GM06990 (cell line): ENCODE measurements at regions not wholly inside any gene's neighbourhood (a gene's known extent, or its start where the extent isn't known, plus 50 kb on each side); places are given as distances from the start of the nearest gene placed in this dataset.

Experiments used
- DNase-seq: peaks from one replicate; pipeline ENCODE4 v3.0.0-alpha.2; 2011; ENCODE audit not compliant: insufficient read length; ENCODE audit errors: extremely low read depth
- H3K27me3 ChIP-seq: replicated peaks from 2 replicates; pipeline ENCODE4 v1.6.0; 2011; ENCODE audit warnings: low read length; ENCODE audit not compliant: control insufficient read depth, insufficient read depth
- H3K36me3 ChIP-seq: 2 replicates; pipeline ENCODE4 v1.5.1; 2011; ENCODE audit warnings: low read length; ENCODE audit not compliant: control insufficient read depth, insufficient read depth
- H3K4me3 ChIP-seq: replicated peaks from 2 replicates; pipeline ENCODE4 v1.5.1; 2011; ENCODE audit warnings: low read depth, mild to moderate bottlenecking, control low read depth, low read length
- TF ChIP-seq, protein P1 (sequence below): IDR thresholded peaks from 2 replicates; pipeline ENCODE4 v1.5.1; 2011; ENCODE audit warnings: low read length, control low read depth, mild to moderate bottlenecking, inconsistent platforms; ENCODE audit not compliant: insufficient read depth, poor library complexity, severe bottlenecking

DNA sequence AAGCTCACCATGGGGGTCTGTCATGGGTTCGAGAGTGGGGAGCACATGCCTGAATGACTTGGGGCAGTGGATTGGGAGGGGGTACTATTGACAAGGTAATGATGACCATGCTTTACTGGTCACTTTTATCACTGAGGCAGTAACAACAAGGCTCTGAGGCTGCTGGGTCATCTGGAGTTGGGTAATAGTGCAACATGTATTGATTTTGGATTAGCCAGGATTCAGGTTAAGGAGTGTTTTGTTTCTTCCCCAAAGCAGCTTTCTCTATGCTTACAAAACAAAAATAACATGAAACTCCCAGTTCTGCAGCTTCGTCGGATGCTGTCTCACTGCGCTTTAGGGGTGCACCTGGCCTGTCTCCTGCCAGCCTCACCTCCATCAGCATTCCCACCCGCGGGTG is 155.3 kb downstream of the GADD45G start:
- Histone ChIP-seq H3K27me3 (peaks cover 3% of the 10 kb centered on the region), H3K36me3 (no peaks in the 10 kb centered on the region), H3K4me3 (no peak overlapping the region)
- TF ChIP-seq, protein P1, sequence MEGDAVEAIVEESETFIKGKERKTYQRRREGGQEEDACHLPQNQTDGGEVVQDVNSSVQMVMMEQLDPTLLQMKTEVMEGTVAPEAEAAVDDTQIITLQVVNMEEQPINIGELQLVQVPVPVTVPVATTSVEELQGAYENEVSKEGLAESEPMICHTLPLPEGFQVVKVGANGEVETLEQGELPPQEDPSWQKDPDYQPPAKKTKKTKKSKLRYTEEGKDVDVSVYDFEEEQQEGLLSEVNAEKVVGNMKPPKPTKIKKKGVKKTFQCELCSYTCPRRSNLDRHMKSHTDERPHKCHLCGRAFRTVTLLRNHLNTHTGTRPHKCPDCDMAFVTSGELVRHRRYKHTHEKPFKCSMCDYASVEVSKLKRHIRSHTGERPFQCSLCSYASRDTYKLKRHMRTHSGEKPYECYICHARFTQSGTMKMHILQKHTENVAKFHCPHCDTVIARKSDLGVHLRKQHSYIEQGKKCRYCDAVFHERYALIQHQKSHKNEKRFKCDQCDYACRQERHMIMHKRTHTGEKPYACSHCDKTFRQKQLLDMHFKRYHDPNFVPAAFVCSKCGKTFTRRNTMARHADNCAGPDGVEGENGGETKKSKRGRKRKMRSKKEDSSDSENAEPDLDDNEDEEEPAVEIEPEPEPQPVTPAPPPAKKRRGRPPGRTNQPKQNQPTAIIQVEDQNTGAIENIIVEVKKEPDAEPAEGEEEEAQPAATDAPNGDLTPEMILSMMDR, result no peak
- no peak for DNase-seq

DNA sequence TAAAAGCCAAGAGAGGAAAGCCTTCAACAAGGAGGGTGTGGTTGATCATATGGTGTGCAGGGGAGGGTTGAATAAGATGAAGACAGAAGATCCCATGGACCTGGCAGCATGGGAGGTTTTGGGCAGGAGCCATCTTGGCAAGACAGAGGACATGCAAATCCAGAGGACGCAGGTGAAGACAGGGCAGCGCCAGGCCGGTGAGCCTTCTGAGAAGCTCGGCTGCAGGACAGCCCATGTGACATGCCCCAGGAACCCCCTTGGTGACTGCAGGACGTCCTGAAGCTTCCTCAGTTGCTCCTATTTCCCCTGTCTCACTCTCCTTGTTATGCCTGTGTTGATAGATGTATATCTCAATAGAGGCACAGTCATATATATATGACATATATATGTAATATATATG is 159.4 kb downstream of the GADD45G start:
- no peak for DNase-seq
- no peaks in the 10 kb centered on the region; the same call in 1 of the 2 replicates for H3K27me3 ChIP-seq
- H3K36me3 ChIP-seq, result no peaks in the 10 kb centered on the region
- no peak overlapping the region for H3K4me3 ChIP-seq
- TF ChIP-seq, protein P1, result no peak

DNA sequence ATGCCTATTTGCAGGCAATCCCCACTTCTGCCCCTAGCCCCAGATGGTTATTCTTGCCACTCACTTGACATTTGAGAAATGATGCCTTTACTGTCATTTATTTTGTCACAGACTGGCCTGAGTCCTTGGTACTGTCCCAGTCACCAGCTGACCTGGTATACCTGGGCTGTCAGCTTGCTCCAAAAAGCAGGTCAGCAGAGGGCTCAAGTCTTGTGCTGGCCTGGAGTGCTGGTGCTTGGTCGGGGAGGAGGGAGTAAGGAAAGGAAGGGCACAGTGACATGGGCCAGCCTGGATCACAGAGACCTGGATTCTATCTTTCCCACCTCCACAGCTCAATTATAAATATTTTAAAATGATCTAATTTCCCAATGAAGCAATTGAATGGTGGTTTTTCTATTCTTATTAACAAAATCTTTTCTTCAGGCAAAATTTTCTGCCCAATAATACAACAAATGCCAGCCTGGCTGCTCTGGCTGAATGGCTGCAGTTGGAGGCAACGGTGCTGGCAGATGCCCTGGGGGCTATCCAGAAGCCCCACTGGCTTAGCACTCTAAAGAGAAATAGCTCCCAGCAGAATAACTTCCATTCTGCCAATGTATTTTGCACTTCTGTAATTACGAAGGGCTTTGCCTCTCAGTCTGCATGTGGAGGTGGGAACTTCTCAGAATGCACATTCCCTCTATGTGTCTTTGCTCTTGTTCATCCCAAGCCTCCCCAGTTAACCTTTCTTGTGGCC is 160.6 kb downstream of the GADD45G start:
- H3K4me3 ChIP-seq, result no peak overlapping the region
- H3K36me3 ChIP-seq, result no peaks in the 10 kb centered on the region
- H3K27me3 ChIP-seq, result no peaks in the 10 kb centered on the region; the same call in 1 of the 2 replicates
- TF ChIP-seq, protein P1, result no peak
- no peak for DNase-seq

DNA sequence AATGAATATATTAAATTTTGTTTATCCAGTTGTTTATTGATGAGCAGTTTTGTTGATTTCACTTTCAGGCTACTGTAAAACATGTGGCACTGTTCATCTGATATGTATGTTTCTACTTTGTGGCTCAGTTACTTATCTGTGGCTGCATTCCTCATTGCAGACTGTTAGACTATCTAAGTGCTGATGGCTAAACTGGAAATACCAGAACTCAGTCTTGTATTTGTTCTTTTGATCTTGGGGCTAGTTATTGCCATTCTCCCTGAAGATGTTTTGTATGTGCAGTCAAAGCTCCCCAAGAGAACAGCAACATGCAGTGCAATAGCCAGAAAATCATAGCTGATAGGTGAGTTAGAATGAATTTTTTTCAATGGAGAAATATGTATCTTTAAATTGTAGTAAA is 162.2 kb downstream of the GADD45G start:
- DNase-seq, result no peak
- H3K36me3 ChIP-seq, result no peaks in the 10 kb centered on the region
- no peaks in the 10 kb centered on the region; the same call in 1 of the 2 replicates for H3K27me3 ChIP-seq
- no peak overlapping the region for H3K4me3 ChIP-seq
- TF ChIP-seq, protein P1, result no peak

DNA sequence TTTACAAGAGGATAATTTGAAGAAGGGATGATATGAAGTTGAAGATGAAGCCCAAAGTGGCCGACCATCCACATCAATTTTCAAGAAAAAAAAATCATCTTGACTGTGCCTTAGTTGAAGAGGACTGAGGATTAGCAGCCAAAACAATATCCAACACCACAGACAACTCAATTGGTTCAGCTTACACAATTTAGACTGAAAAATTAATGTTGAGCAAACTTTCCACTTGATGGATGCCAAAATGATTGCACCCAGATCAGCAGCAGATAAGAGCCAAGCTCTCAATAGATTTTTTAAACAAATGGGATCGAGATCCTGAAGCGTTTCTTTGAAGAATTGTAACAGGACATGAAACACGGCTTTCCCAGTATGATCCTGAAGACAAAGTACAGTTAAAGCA is 163.2 kb downstream of the GADD45G start:
- no peaks in the 10 kb centered on the region; the same call in 1 of the 2 replicates for H3K27me3 ChIP-seq
- DNase-seq, result no peak
- TF ChIP-seq, protein P1, result no peak
- no peak overlapping the region for H3K4me3 ChIP-seq
- no peaks in the 10 kb centered on the region for H3K36me3 ChIP-seq

DNA sequence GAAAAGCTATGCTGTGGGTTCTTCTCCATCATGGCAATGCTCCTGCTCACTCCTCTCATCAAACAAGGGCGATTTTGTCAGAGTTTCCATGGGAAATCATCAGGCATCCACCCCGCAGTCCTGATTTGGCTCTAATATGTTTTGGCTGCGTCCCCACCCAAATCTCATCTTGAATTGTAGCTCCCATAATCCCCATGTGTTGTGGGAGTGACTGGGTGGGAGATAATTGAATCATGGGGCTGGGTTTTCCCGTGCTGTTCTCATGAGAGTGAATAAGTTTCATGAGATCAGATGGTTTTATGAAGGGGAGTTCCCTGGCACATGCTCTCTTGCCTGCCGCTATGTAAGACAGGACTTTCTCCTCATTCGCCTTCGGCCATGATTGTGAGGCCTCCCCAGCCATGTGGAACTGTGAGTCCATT is 163.8 kb downstream of the GADD45G start:
- Histone ChIP-seq H3K36me3 (no peaks in the 10 kb centered on the region), H3K4me3 (no peak overlapping the region), H3K27me3 (no peaks in the 10 kb centered on the region)
- no peak for DNase-seq
- TF ChIP-seq, protein P1, result no peak
